Fibroblast of lung (primary cell): ENCODE measurements at regions not wholly inside any gene's neighbourhood (a gene's known extent, or its start where the extent isn't known, plus 50 kb on each side); places are given as distances from the start of the nearest gene placed in this dataset.

Experiments
- EZH2 ChIP-seq: IDR thresholded peaks from 2 replicates; pipeline ENCODE4 v1.5.1; 2012; ENCODE audit warnings: low read length, control low read depth, mild to moderate bottlenecking; ENCODE audit errors: missing control alignments
- TF ChIP-seq, protein P1 (sequence below), 2 donors: IDR thresholded peaks in 1 of 2; conservative IDR thresholded peaks in 1 of 2; 1 replicate in 1 of 2; 2 replicates in 1 of 2; pipeline ENCODE4 v1.5.1; 2011 to 2012; ENCODE audit warnings: low read length in 2 of 2, control low read depth in 1 of 2, inconsistent platforms in 1 of 2, low read depth in 1 of 2, mild to moderate bottlenecking in 1 of 2

DNA sequence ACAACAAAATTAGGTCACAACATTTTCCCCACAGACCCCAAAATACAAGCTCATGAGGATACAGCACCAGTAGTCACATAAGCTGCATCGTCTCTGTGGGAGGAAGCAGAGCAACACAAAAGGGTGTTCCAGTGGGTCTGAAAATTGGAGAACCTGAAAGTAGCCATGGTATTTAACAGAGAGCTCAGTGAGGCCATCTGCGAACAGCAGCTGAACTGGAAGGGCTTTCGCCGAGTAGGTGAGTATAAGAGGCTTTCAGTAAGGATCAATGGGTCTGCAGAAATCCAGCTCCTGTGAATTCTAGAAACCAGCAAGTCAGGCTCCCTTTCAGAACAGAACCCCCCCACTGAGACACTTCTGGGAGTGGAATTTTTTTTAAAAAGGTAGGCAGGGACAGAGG, 120.0 kb upstream of the RREB1 start:
- TF ChIP-seq, protein P1, sequence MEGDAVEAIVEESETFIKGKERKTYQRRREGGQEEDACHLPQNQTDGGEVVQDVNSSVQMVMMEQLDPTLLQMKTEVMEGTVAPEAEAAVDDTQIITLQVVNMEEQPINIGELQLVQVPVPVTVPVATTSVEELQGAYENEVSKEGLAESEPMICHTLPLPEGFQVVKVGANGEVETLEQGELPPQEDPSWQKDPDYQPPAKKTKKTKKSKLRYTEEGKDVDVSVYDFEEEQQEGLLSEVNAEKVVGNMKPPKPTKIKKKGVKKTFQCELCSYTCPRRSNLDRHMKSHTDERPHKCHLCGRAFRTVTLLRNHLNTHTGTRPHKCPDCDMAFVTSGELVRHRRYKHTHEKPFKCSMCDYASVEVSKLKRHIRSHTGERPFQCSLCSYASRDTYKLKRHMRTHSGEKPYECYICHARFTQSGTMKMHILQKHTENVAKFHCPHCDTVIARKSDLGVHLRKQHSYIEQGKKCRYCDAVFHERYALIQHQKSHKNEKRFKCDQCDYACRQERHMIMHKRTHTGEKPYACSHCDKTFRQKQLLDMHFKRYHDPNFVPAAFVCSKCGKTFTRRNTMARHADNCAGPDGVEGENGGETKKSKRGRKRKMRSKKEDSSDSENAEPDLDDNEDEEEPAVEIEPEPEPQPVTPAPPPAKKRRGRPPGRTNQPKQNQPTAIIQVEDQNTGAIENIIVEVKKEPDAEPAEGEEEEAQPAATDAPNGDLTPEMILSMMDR (conservative IDR thresholded peaks at IDR 0.05 in 1 of 2, IDR thresholded peaks at IDR 0.05 in 1 of 2; ENCODE audit: low read depth in 1 of 2, low read length in 2 of 2): no peak
- TF ChIP-seq EZH2: no peak
